Hepatocyte (in vitro differentiated cells): ENCODE measurements at regions not wholly inside any gene's neighbourhood (a gene's known extent, or its start where the extent isn't known, plus 50 kb on each side); places are given as distances from the start of the nearest gene placed in this dataset.

ENCODE experiments used
- DNase-seq: peaks from one replicate; pipeline ENCODE4 v3.0.0-alpha.2; 2016; ENCODE audit warnings: low spot score
- H2AFZ ChIP-seq: fragments of 200-600 bp; sonication (generic); 2 replicates; pipeline ENCODE4 v1.6.0; 2016; ENCODE audit warnings: antibody characterized with exemption, mild to moderate bottlenecking
- H3K27ac ChIP-seq: fragments of 200-600 bp; sonication (generic); 2 replicates; pipeline ENCODE4 v1.5.1; 2016; ENCODE audit warnings: mild to moderate bottlenecking
- H3K27me3 ChIP-seq: fragments of 200-600 bp; sonication (generic); 2 replicates; pipeline ENCODE4 v1.6.1; 2016
- H3K36me3 ChIP-seq: fragments of 200-600 bp; sonication (generic); replicated peaks from 2 replicates; pipeline ENCODE4 v1.5.1; 2016; ENCODE audit warnings: low read depth; ENCODE audit not compliant: insufficient read depth
- H3K4me1 ChIP-seq: fragments of 200-600 bp; sonication (generic); 2 replicates; pipeline ENCODE4 v1.5.1; 2016; ENCODE audit warnings: mild to moderate bottlenecking, moderate library complexity; ENCODE audit not compliant: insufficient read depth
- H3K4me2 ChIP-seq: fragments of 200-600 bp; sonication (generic); 2 replicates; pipeline ENCODE4 v1.6.0; 2016
- H3K4me3 ChIP-seq: fragments of 200-600 bp; sonication (generic); 2 replicates; pipeline ENCODE4 v1.5.1; 2016; ENCODE audit warnings: mild to moderate bottlenecking
- H3K79me2 ChIP-seq: fragments of 200-600 bp; sonication (generic); 2 replicates; pipeline ENCODE4 v1.6.0; 2017; ENCODE audit warnings: mild to moderate bottlenecking
- H3K9me2 ChIP-seq: fragments of 200-600 bp; sonication (generic); replicated peaks from 2 replicates; pipeline ENCODE4 v1.6.0; 2017; ENCODE audit warnings: mild to moderate bottlenecking; ENCODE audit not compliant: insufficient read depth
- H3K9me3 ChIP-seq: fragments of 200-600 bp; sonication (generic); 2 replicates; pipeline ENCODE4 v1.5.1; 2016; ENCODE audit warnings: low read depth, mild to moderate bottlenecking
- H4K20me1 ChIP-seq: fragments of 200-600 bp; sonication (generic); 2 replicates; pipeline ENCODE4 v1.6.0; 2016; ENCODE audit warnings: mild to moderate bottlenecking; ENCODE audit not compliant: insufficient read depth, poor library complexity, severe bottlenecking
- EZH2 ChIP-seq: fragments of 200-600 bp; sonication (generic); IDR thresholded peaks from 2 replicates; pipeline ENCODE4 v1.6.1; 2016; ENCODE audit warnings: antibody characterized with exemption, mild to moderate bottlenecking, borderline replicate concordance
- EZH2phosphoT487 ChIP-seq: fragments of 200-600 bp; sonication (generic); IDR thresholded peaks from one replicate; pipeline ENCODE4 v1.6.1; 2018; ENCODE audit warnings: antibody characterized with exemption, mild to moderate bottlenecking, low read depth, moderate library complexity; ENCODE audit not compliant: unreplicated experiment, severe bottlenecking
- WGBS: methylation state at CpG from one replicate; pipeline ENCODE4 v1.1.6; 2016; ENCODE audit warnings: low lambda C conversion rate; ENCODE audit errors: missing lambda C conversion rate; 5-methylcytosine and 5-hydroxymethylcytosine counted together
- TF ChIP-seq, protein P1 (sequence below): fragments of 200-600 bp; sonication (generic); IDR thresholded peaks from 2 replicates; pipeline ENCODE4 v1.5.1; 2016; ENCODE audit warnings: antibody characterized with exemption, mild to moderate bottlenecking; ENCODE audit not compliant: poor library complexity

DNA sequence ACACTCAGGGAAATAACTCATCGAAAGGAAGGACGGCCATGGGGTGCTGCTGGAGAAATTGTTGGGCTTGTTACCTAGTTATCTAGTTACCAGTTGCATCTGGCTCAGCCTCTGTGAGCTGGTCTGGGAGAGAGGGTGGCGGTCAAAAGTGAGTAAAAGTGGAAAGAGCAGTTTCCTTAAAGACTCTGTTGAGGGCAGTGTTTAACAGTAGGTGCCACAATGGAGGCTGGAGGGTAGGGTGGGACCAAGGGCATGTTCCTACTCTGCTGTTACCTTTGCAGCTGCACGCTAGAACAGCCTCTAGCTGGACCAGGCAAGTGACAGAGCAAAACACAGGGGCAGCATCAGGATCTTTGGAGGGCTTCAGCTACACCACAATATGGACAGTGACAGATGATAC is 228.8 kb upstream of the STARD13 start:
- Histone ChIP-seq H3K27me3 (no peaks in the 10 kb centered on the region), H3K9me2 (no peaks in the 10 kb centered on the region), H3K4me3 (no peak overlapping the region), H3K79me2 (no peaks in the 10 kb centered on the region), H4K20me1 (no peaks in the 10 kb centered on the region), H3K9me3 (no peaks in the 10 kb centered on the region), H3K4me2 (no peak overlapping the region), H3K36me3 (no peaks in the 10 kb centered on the region), H2AFZ (no peak overlapping the region), H3K27ac (no peak overlapping the region), H3K4me1 (no peaks in the 10 kb centered on the region)
- TF ChIP-seq EZH2phosphoT487 = no peak
- 79% methylated on average over 4 of the region's 4 CpGs for WGBS
- DNase-seq = no peak

DNA sequence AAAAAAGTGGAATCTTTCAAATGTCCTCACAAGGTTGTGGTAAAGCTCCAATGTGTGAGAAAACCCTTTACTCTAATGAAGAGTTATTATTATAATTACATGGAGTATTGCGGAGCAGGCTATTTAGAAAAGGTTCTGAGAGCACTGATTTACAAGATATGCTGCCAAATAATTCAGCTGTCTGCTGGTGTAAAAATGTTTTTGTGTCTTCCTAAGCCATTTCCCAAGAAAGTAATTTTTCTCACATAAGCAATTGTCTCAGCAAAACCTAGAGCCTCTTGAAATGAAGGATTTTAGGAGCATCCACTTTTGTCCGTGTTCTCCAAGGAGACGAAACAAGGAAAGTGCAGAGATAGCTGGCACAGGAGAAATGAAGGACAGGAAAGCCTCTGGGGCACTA is 229.6 kb upstream of the STARD13 start:
- no peak for DNase-seq
- H4K20me1 ChIP-seq = no peaks in the 10 kb centered on the region
- no peaks in the 10 kb centered on the region for H3K36me3 ChIP-seq
- H3K4me1 ChIP-seq = peaks cover 3% of the 10 kb centered on the region
- H3K4me2 ChIP-seq = no peak overlapping the region
- WGBS = 95% methylated on average over 3 of the region's 3 CpGs
- no peaks in the 10 kb centered on the region for H3K79me2 ChIP-seq
- TF ChIP-seq EZH2 = no peak
- no peak for TF ChIP-seq EZH2phosphoT487
- TF ChIP-seq, protein P1, sequence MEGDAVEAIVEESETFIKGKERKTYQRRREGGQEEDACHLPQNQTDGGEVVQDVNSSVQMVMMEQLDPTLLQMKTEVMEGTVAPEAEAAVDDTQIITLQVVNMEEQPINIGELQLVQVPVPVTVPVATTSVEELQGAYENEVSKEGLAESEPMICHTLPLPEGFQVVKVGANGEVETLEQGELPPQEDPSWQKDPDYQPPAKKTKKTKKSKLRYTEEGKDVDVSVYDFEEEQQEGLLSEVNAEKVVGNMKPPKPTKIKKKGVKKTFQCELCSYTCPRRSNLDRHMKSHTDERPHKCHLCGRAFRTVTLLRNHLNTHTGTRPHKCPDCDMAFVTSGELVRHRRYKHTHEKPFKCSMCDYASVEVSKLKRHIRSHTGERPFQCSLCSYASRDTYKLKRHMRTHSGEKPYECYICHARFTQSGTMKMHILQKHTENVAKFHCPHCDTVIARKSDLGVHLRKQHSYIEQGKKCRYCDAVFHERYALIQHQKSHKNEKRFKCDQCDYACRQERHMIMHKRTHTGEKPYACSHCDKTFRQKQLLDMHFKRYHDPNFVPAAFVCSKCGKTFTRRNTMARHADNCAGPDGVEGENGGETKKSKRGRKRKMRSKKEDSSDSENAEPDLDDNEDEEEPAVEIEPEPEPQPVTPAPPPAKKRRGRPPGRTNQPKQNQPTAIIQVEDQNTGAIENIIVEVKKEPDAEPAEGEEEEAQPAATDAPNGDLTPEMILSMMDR = no peak
- no peak overlapping the region for H2AFZ ChIP-seq
- H3K9me2 ChIP-seq = no peaks in the 10 kb centered on the region
- no peak overlapping the region for H3K27ac ChIP-seq
- no peak overlapping the region for H3K4me3 ChIP-seq
- no peaks in the 10 kb centered on the region for H3K9me3 ChIP-seq
- H3K27me3 ChIP-seq = no peaks in the 10 kb centered on the region

DNA sequence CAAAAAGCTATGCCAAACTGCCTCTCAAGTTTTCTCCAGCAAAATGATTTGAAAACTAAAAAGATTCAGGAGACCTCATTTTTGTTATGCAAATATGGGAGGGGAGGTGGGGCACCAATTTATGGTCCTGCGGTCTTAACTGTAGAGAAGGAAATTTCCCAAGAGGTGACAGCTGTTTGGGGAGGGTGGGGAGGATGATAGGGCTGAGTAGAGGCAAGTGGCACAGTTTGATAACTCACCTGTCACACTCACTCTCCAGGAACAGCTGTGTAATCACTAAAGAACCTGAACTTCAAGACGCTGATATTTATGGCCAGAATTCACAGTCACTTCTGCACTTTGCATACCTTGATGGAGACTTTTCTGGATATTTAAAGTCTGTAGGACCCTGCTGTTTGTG is 232.9 kb upstream of the STARD13 start:
- 69% methylated on average over 2 of the region's 2 CpGs for WGBS
- H3K4me3 ChIP-seq = no peak overlapping the region
- H3K4me2 ChIP-seq = no peak overlapping the region
- no peak overlapping the region for H3K27ac ChIP-seq
- H3K36me3 ChIP-seq = no peaks in the 10 kb centered on the region
- peaks cover 3% of the 10 kb centered on the region for H3K4me1 ChIP-seq
- TF ChIP-seq, protein P1 = no peak
- TF ChIP-seq EZH2 (no peak), EZH2phosphoT487 (no peak)
- H3K9me2 ChIP-seq = no peaks in the 10 kb centered on the region
- H3K9me3 ChIP-seq = no peaks in the 10 kb centered on the region
- DNase-seq = no peak
- H4K20me1 ChIP-seq = no peaks in the 10 kb centered on the region
- no peaks in the 10 kb centered on the region for H3K27me3 ChIP-seq
- no peak overlapping the region for H2AFZ ChIP-seq
- H3K79me2 ChIP-seq = no peaks in the 10 kb centered on the region

DNA sequence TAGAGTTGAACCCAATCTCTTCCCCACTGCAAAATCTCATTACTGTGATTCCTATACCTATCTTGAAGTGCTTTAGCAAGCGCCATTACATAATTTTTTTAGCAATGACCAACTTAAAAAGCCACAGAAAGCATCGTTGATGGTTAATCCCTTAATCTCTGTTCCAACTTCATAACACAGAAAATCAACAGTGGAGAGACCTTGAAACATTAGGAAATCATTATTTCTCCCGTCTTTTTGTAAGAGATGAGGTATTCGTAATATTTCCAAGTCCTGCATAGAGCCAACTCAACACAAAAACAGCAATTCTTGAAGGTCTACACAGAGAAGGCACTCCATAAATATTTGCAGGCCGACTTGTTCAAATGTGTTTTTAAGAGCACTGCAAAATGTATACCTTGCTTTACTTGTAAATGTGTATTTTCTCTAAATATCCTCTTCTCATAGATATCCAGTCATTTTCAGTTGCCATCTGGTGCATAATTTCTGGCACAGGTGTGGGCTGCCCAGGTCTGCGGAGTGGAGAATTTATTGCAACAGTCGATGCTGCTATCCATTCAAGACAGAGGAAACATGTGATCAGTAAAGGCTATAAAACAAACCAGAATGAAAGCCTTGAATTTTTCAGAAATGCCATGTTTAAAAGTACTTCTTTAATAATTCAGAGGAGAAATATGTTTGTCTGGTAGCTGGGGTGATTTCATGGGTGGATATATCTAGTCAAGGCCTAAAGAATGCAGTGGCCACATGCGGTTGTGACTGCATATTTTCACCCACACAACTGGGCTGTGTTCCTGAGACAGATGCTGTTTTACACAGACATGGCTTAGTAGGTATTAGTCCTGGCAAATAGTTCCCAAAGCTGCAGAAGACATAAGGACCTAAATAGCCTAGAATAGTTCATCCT is 234.3 kb upstream of the STARD13 start:
- WGBS = 75% methylated on average over 8 of the region's 8 CpGs

More for the DNA sequence above, 234.3 kb upstream of the STARD13 start:
- H3K36me3 ChIP-seq = no peaks in the 10 kb centered on the region
- no peak for TF ChIP-seq EZH2
- TF ChIP-seq, protein P1 = no peak
- no peak for TF ChIP-seq EZH2phosphoT487
- no peaks in the 10 kb centered on the region for H3K79me2 ChIP-seq
- peaks cover 3% of the 10 kb centered on the region for H3K4me1 ChIP-seq
- no peak overlapping the region for H3K4me3 ChIP-seq
- H3K9me2 ChIP-seq = no peaks in the 10 kb centered on the region
- no peaks in the 10 kb centered on the region for H4K20me1 ChIP-seq
- DNase-seq = no peak
- H2AFZ ChIP-seq = no peak overlapping the region
- H3K27ac ChIP-seq = peak overlapping the region; percentile 33
- H3K27me3 ChIP-seq = no peaks in the 10 kb centered on the region
- no peak overlapping the region for H3K4me2 ChIP-seq
- no peaks in the 10 kb centered on the region for H3K9me3 ChIP-seq
